Tibial nerve (tissue), 4 donors: ENCODE measurements at regions not wholly inside any gene's neighbourhood (a gene's known extent, or its start where the extent isn't known, plus 50 kb on each side); places are given as distances from the start of the nearest gene placed in this dataset.

ENCODE experiments used
- DNase-seq, 2 donors: peaks; one replicate each; pipeline ENCODE4 v3.0.0-alpha.2; 2019; ENCODE audit warnings: low spot score in 2 of 2
- H3K27ac ChIP-seq, 4 donors: fragments of 200-600 bp; sonication (generic) in 3 of 4; one replicate each; pipeline ENCODE4 v1.5.1; 2017 to 2019; ENCODE audit warnings: mild to moderate bottlenecking in 1 of 4
- H3K27me3 ChIP-seq, 2 donors: fragments of 200-600 bp; sonication (generic) in 1 of 2; one replicate each; pipeline versions ENCODE4 v1.5.1 to v1.6.0; 2017 to 2019
- H3K36me3 ChIP-seq, 3 donors: fragments of 200-600 bp; sonication (generic); one replicate each; pipeline ENCODE4 v1.5.1; 2018 to 2019
- H3K4me1 ChIP-seq, 4 donors: fragments of 200-600 bp; sonication (generic) in 3 of 4; one replicate each; pipeline ENCODE4 v1.5.1; 2017 to 2019
- H3K4me3 ChIP-seq, 4 donors: fragments of 200-600 bp; sonication (generic) in 3 of 4; one replicate each; pipeline ENCODE4 v1.5.1; 2017 to 2019; ENCODE audit warnings: mild to moderate bottlenecking in 1 of 4, moderate library complexity in 1 of 4
- H3K9me3 ChIP-seq, 4 donors: fragments of 200-600 bp; sonication (generic) in 3 of 4; one replicate each; pipeline ENCODE4 v1.5.1; 2017 to 2019
- CTCF ChIP-seq, 5 experiments: fragments of 200-600 bp in 3 of 5; fragments of 450-650 bp in 2 of 5; sonication (generic) in 3 of 5; IDR thresholded peaks; one replicate each; pipeline ENCODE4 v1.5.1; 2016 to 2019; ENCODE audit warnings: antibody characterized with exemption in 5 of 5, mild to moderate bottlenecking in 3 of 5, moderate library complexity in 2 of 5
- EP300 ChIP-seq, 2 donors: sonication (generic); formaldehyde crosslinking; IDR thresholded peaks; one replicate each; pipeline ENCODE4 v1.6.1; 2017; ENCODE audit warnings: antibody characterized with exemption in 2 of 2, mild to moderate bottlenecking in 1 of 2
- POLR2A ChIP-seq, 2 donors: fragments of 450-650 bp; IDR thresholded peaks; one replicate each; pipeline ENCODE4 v1.6.1; 2017; ENCODE audit warnings: antibody characterized with exemption in 2 of 2, mild to moderate bottlenecking in 2 of 2, moderate library complexity in 2 of 2
- WGBS, 2 donors: methylation state at CpG; one replicate each; pipeline ENCODE4 v1.1.5; 2018; 5-methylcytosine and 5-hydroxymethylcytosine counted together

- H3K9me3 ChIP-seq, result no peaks in the 10 kb centered on the region
- H3K4me1 ChIP-seq, result no peaks in the 10 kb centered on the region
- no peaks in the 10 kb centered on the region for H3K36me3 ChIP-seq
- no peak overlapping the region for H3K27ac ChIP-seq
- no peak for TF ChIP-seq CTCF (IDR thresholded peaks at IDR 0.05)
- TF ChIP-seq POLR2A (IDR thresholded peaks at IDR 0.05), result no peak
- TF ChIP-seq EP300 (IDR thresholded peaks at IDR 0.05), result no peak
- H3K27me3 ChIP-seq, result no peaks in the 10 kb centered on the region
- WGBS, 2 donors, result 89% methylated on average over 3 of the region's 3 CpGs
- no peak for DNase-seq
- no peak overlapping the region for H3K4me3 ChIP-seq
Observed at GRCh38 chr4:45920861-45921260, 203.0 kb downstream of the GABRG1 start.

- TF ChIP-seq POLR2A (IDR thresholded peaks at IDR 0.05), result no peak
- TF ChIP-seq CTCF (IDR thresholded peaks at IDR 0.05), result no peak
- TF ChIP-seq EP300 (IDR thresholded peaks at IDR 0.05), result no peak
- no peaks in the 10 kb centered on the region for H3K4me1 ChIP-seq
- H3K9me3 ChIP-seq, result no peaks in the 10 kb centered on the region
- H3K27me3 ChIP-seq, result no peaks in the 10 kb centered on the region
- no peak overlapping the region for H3K4me3 ChIP-seq
- no peak overlapping the region for H3K27ac ChIP-seq
- H3K36me3 ChIP-seq, result no peaks in the 10 kb centered on the region
- no peak for DNase-seq
Observed at GRCh38 chr4:45910511-45910910, 213.3 kb downstream of the GABRG1 start.

GRCh38 chr4:45897946-45898585, 225.8 kb downstream of the GABRG1 start:
- Histone ChIP-seq H3K27me3 (no peaks in the 10 kb centered on the region), H3K4me3 (no peak overlapping the region), H3K27ac (no peak overlapping the region), H3K36me3 (no peaks in the 10 kb centered on the region), H3K9me3 (no peaks in the 10 kb centered on the region), H3K4me1 (no peaks in the 10 kb centered on the region)
- 78 to 79% methylated on average over 4 of the region's 4 CpGs for WGBS, 2 donors
- no peak for DNase-seq
- TF ChIP-seq CTCF (IDR thresholded peaks at IDR 0.05) (no peak), EP300 (IDR thresholded peaks at IDR 0.05) (no peak), POLR2A (IDR thresholded peaks at IDR 0.05) (no peak)

- DNase-seq, result no peak
- H3K9me3 ChIP-seq, result peaks cover 0 to 34% (median 6%) of the 10 kb centered on the region in 4 donors
- TF ChIP-seq EP300 (IDR thresholded peaks at IDR 0.05) (no peak), CTCF (IDR thresholded peaks at IDR 0.05) (no peak), POLR2A (IDR thresholded peaks at IDR 0.05) (no peak)
- no peaks in the 10 kb centered on the region for H3K36me3 ChIP-seq
- no peak overlapping the region for H3K4me3 ChIP-seq
- H3K4me1 ChIP-seq, result no peaks in the 10 kb centered on the region
- no peak overlapping the region for H3K27ac ChIP-seq
- 75 to 85% methylated on average over 1 of the region's 1 CpG for WGBS, 2 donors
- no peaks in the 10 kb centered on the region for H3K27me3 ChIP-seq
Observed at GRCh38 chr4:45883421-45883820, 240.4 kb downstream of the GABRG1 start.

GRCh38 chr4:45876235-45876890, 247.5 kb downstream of the GABRG1 start:
- Histone ChIP-seq H3K27me3 (no peaks in the 10 kb centered on the region), H3K27ac (no peak overlapping the region), H3K4me3 (no peak overlapping the region), H3K4me1 (no peaks in the 10 kb centered on the region), H3K36me3 (no peaks in the 10 kb centered on the region), H3K9me3 (no peaks in the 10 kb centered on the region)
- no peak for DNase-seq
- no peak for TF ChIP-seq EP300 (IDR thresholded peaks at IDR 0.05)
- no peak for TF ChIP-seq POLR2A (IDR thresholded peaks at IDR 0.05)
- TF ChIP-seq CTCF (IDR thresholded peaks at IDR 0.05), result no peak
- 85% methylated on average over 2 of the region's 2 CpGs for WGBS, 2 donors
